Brain microvascular endothelial cell (primary cell): ENCODE measurements at regions not wholly inside any gene's neighbourhood (a gene's known extent, or its start where the extent isn't known, plus 50 kb on each side); places are given as distances from the start of the nearest gene placed in this dataset.
"Not testable (repeated sequence)": the region's sequence is repeated elsewhere in the genome, so short reads cannot be mapped to it uniquely, and the experiment has no call there.

Experiments
- DNase-seq: peaks from one replicate; pipeline ENCODE4 v3.0.0-alpha.2; 2020
- H3K27ac ChIP-seq: fragments of 250-450 bp; sonication (Bioruptor Pico); 2 replicates; pipeline ENCODE4 v1.5.1; 2020; ENCODE audit warnings: mild to moderate bottlenecking, moderate library complexity
- H3K27me3 ChIP-seq: fragments of 250-450 bp; sonication (Bioruptor Pico); replicated peaks from 2 replicates; pipeline ENCODE4 v1.5.1; 2020; ENCODE audit warnings: mild to moderate bottlenecking
- H3K36me3 ChIP-seq: fragments of 250-450 bp; sonication (Bioruptor Pico); replicated peaks from 2 replicates; pipeline ENCODE4 v1.5.1; 2020; ENCODE audit warnings: mild to moderate bottlenecking
- H3K4me3 ChIP-seq: 2 replicates; pipeline ENCODE4 v1.5.1; 2011; ENCODE audit warnings: low read depth, mild to moderate bottlenecking, control low read depth, low read length, moderate library complexity
- CTCF ChIP-seq: IDR thresholded peaks from 2 replicates; pipeline ENCODE4 v1.5.1; 2011; ENCODE audit warnings: low read depth, mild to moderate bottlenecking, moderate library complexity, low read length, control low read depth, inconsistent platforms; ENCODE audit errors: missing control alignments
- in situ Hi-C: cut with HindIII; loops from 2 replicates; pipeline ENCODE4 v1.10.0; 2017; ENCODE audit warnings: low sequenced_read_pairs, low pct_ligation_motif_present

- no peak for DNase-seq
- in situ Hi-C loops, result no loop called here
- TF ChIP-seq CTCF, result no peak
These were observed 447.5 kb downstream of the BUD13 start for GRCh38 chr11:116325247-116325646.

GRCh38 chr11:116324077-116324476, 448.7 kb downstream of the BUD13 start:
- in situ Hi-C loops, result not testable (repeated sequence)

More at GRCh38 chr11:116325247-116325646, 447.5 kb downstream of the BUD13 start:
- no peaks in the 10 kb centered on the region for H3K27me3 ChIP-seq
- no peak overlapping the region for H3K4me3 ChIP-seq
- H3K36me3 ChIP-seq, result no peaks in the 10 kb centered on the region
- no peak overlapping the region for H3K27ac ChIP-seq

GRCh38 chr11:116317212-116317611, 455.6 kb downstream of the BUD13 start:
- DNase-seq, result no peak
- no peak overlapping the region for H3K4me3 ChIP-seq
- H3K27ac ChIP-seq, result no peak overlapping the region
- no peaks in the 10 kb centered on the region for H3K27me3 ChIP-seq
- TF ChIP-seq CTCF, result no peak
- H3K36me3 ChIP-seq, result no peaks in the 10 kb centered on the region
- in situ Hi-C loops, result no loop called here

More at GRCh38 chr11:116324077-116324476, 448.7 kb downstream of the BUD13 start:
- not testable (repeated sequence) for H3K4me3 ChIP-seq, H3K27ac ChIP-seq, DNase-seq, H3K36me3 ChIP-seq, H3K27me3 ChIP-seq

GRCh38 chr11:116314006-116314405, 458.8 kb downstream of the BUD13 start:
- no peak for DNase-seq
- Histone ChIP-seq H3K27me3 (no peaks in the 10 kb centered on the region), H3K36me3 (no peaks in the 10 kb centered on the region), H3K4me3 (no peak overlapping the region), H3K27ac (no peak overlapping the region)
- no peak for TF ChIP-seq CTCF
- in situ Hi-C loops, result no loop called here

- no peak for TF ChIP-seq CTCF
- H3K4me3 ChIP-seq, result no peak overlapping the region
- in situ Hi-C loops, result no loop called here
- no peaks in the 10 kb centered on the region for H3K36me3 ChIP-seq
- no peaks in the 10 kb centered on the region for H3K27me3 ChIP-seq
- DNase-seq, result no peak
- no peak overlapping the region for H3K27ac ChIP-seq
These were observed 460.0 kb downstream of the BUD13 start for GRCh38 chr11:116312570-116313391.

- in situ Hi-C loops, result no loop called here
- H3K36me3 ChIP-seq, result no peaks in the 10 kb centered on the region
- TF ChIP-seq CTCF, result no peak
These were observed 461.6 kb downstream of the BUD13 start for GRCh38 chr11:116311206-116311605.

More at GRCh38 chr11:116311206-116311605, 461.6 kb downstream of the BUD13 start:
- Histone ChIP-seq H3K27me3 (no peaks in the 10 kb centered on the region), H3K4me3 (no peak overlapping the region), H3K27ac (no peak overlapping the region)
- DNase-seq, result no peak
